HG03432 (cell line): ENCODE measurements at regions not wholly inside any gene's neighbourhood (a gene's known extent, or its start where the extent isn't known, plus 50 kb on each side); places are given as distances from the start of the nearest gene placed in this dataset.
"Not testable (repeated sequence)": the region's sequence is repeated elsewhere in the genome, so short reads cannot be mapped to it uniquely, and the experiment has no call there.

Source experiments
- ATAC-seq: cut with Tn5 transposase; IDR thresholded peaks from one replicate; pipeline ENCODE4 v1.9.1; 2021; ENCODE audit warnings: mild to moderate bottlenecking, moderate library complexity; ENCODE audit not compliant: unreplicated experiment

DNA sequence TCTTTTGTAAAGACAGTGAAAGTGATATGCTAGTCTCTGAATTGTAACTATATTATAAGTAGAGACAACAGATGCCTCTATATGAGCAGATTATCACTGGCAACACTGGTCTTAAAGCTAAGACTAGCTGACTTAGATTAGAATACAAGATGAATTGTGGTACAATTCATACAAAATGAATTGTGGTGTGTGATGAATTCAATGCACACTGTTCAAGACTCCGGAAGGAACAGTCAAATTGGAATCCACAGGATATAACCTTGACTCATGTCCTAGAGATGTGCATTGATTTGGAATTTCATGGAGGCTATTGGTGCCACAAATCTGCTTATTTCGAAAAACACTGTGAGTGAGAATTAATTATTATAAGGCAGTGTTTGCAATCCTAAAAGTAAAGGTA is 701.8 kb downstream of the PCDH7 start:
- ATAC-seq = no peak

DNA sequence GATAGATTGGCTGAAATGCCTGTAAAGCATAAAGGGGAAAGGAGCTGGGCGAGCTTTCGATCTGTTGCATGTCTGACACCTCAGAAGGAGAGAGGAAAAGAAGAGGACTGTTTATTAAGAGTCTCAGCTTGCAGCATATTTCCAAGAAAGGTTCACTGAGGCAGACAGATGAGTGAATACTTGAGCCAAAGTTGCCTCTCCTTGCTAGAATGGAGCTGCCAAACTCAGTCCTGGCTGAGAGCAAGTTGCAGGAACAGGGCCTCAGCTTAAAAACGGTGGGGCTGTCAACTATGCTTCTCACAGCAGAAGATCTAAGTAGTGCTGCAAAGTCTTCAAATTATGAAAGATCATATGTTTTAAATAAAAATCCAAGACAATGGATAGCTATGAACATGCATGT is 707.5 kb downstream of the PCDH7 start:
- ATAC-seq = no peak

DNA sequence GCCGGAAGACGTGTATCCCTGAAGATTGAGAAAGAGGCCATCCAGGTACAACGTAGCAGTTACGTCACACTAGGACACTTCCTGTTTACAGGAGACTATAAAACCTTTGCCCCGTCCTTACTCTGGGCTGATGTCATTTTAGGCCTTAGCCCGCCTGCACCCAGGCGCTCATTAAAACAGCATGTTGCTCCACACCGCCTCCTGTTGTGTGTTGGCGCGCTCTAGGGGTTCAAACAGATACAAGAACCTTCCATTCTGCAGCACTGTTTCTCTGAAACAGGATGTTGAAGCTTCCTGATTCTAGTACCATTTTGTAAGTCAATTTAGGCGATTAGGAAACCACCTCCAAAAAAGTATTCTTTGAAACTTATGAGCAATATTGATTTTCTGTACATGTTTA is 722.1 kb downstream of the PCDH7 start:
- ATAC-seq = no peak

DNA sequence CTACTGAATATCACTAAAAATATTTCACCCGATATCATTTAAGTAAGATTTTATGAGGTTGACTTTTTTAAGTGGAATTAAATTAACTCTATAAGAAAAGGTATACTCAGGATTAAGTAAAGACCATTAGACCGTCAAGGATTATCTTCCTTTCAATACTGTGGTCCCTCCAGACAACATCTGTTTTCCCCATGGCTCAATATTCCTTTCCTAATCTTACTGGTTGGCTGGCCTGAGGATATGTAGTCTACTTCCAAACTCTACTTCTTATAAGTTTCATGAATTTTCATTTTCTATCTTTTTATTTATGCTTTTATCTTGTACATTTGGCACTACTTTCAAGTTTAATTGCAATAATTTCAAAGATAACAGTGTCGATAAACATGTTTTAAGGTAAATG is 725.4 kb downstream of the PCDH7 start:
- no peak for ATAC-seq

DNA sequence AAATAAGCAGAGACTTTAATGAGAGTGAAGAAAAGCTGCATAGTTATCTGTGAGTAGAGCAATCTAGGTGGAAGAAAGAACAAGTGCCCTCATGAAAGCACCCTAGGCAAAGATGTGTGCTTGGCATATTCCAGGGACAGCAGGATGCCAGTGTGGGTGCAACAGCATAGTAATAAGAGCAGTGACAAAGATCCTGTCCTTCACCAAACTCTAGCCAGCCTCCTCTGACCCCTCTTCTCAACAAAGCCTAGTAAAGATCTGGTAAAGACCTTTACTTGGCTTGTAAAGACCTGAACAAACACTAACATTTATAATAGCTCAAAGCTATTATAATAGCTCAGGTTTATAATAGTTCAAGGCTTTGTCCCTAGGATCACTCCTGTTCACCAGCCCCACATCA is 735.4 kb downstream of the PCDH7 start:
- ATAC-seq = no peak

DNA sequence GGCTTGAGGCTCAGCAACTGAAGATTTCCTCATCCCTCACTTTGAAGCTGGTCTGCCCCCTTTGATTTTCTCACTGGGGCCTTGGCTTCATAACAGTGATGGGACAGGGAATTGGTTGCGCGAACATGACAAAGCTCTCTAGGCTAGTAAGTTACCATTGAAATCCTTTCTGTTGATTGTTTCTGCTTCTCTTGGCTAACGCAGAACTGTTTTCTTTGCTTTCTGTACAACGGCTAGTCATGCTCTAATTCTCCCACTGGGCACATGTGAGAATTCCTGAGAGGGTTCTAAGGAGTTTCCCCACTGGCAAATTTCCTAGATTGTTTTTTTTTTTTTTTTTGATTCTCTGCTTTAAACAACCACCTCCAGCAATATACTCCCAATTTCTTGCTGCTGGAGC is 738.6 kb downstream of the PCDH7 start:
- no peak for ATAC-seq

DNA sequence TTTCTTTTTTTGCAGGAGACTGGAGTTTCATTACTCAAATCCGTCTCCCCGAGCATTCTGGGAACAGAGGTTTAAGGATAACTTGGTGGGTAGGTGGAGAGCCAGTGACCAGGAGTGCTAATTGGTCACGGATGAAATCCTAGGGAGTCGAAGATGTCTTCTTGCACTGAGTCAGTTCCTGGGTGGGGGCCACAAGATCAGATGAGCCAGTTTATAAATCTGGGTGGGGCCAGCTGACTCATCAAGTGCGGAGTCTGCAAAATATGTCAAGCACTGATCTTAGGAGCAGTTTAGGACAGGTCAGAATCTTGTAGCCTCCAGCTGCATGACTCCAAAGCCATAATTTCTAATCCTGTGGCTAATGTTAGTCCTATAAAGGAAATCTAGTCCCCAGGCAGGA is 741.3 kb downstream of the PCDH7 start:
- no peak for ATAC-seq

DNA sequence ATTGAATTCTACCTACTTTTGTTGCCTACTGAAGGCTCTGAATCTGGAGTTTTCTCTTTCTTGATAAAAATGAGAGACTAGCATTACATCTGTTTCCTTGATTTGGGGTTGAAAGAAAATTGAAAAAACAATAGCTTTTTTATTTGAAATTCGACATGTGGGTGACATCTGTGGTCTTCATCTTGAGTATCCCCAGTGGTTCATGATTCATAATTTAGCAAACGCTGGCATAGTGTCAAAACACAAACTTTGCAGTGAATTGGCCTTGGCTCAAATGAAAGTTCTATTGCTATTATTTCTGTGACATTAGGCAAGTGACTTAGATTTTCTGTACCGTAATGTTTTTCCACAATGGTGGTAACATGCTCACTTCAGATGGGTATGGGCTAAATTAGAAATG is 747.6 kb downstream of the PCDH7 start:
- no peak for ATAC-seq

DNA sequence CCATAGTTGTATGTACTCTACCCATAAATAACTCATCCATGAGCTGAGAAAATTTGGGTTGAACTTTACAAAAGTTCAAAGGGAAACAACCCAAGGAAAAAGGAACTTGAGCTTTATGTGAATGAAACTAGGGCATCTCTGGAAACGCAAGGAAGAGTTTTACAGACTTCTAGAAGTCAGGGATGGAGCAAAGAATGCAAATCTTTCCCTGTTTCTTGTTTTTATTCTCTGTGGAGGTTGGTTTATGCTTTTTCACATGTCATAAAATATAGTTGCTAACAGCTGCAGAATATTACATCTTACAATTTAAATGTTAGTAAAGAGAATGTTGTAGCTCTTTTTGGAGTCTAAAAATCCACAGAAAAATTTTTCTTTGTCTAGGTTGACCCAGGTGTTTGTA is 754.1 kb downstream of the PCDH7 start:
- ATAC-seq = no peak

DNA sequence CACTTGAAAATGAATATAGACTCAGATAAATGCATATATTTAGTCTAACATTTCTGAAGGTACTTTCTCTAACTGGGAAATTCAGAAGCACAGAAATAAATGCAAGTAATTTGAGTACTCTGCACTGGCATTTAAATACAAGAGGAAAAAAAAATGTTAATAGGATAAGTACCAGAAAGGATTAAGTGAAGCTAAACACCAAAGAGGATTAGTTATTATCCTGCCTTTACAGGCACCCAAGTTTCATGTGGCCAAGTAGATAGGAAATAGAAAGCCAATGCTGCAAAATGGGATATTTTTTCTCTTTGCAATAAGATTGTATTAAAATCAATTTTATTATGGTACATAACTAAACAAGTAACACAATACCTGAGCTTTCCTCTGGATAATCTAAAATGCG is 762.5 kb downstream of the PCDH7 start:
- ATAC-seq = no peak

DNA sequence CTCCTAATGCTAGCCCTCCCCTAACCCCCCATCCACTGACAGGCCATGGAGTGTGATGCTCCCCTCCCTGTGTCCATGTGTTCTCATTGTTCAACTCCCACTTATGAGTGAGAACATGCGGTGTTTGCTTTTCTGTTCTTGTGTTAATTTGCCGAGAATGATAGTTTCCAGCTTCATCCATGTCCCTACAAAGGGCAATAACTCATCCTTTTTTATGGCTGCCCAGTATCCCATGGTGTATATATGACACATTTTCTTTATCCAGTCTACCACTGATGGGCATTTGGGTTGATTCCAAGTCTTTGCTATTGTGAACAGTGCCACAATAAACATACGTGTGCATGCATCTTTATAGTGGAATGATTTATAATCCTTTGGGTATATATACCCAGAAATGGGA is 779.0 kb downstream of the PCDH7 start:
- not testable (repeated sequence) for ATAC-seq

DNA sequence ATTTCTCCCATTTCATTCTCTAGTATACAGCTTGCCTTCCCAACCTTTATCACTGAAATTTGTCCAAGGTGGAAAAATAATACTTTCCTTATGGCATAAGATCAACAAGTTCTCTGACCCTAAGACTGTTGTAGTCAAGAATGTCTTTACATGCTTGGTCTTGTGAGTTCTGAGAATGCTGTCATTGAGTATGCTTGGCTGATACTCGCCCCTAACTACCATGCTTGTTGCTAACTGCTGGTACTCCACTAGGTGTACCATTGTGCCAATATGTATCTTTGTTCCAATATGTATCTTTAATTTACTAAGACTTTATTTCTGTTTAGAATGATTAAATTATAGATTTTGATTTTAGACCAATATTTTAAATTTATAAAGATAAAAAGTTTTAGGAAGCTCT is 796.4 kb downstream of the PCDH7 start:
- no peak for ATAC-seq

DNA sequence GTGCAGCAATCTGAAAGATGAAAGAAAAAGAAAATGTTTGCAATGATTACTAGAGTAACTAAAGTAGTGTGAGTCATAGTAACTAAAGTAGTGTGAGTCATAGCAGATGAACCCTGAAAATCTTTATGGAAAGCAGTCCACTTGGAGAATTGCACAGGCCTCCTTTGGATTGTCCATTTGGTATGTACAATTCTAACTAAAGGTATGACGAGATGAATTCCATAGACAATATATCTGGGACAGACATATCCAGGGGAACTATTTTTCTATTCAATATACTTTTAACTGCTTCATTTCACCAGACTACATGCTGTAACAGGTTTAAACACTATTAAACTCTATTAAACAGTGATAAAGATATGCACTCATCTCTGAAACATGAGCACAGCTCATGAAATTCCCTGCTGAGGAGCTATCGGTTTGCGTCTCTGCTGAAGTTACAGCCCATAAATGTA is 798.7 kb downstream of the PCDH7 start:
- no peak for ATAC-seq

DNA sequence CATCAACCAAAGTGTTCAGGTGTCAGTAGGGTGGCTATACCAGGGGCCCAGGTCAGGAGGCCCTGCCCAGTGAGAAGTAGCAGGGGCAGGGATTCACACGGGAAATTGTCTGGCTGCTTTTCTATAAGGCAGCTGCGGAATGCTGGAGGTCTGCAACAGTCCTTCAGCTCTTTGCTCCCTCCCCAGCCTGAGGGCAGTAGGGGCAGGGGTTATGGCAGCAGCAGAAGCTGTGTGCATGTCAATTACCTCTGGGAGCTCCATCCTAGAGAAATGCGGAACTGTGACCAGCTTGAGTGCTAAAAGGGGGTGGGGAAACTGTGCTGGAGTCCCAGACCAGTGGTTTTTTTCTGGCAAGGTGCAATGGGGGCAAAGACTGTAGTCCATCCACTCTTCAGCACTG is 810.4 kb downstream of the PCDH7 start:
- no peak for ATAC-seq

DNA sequence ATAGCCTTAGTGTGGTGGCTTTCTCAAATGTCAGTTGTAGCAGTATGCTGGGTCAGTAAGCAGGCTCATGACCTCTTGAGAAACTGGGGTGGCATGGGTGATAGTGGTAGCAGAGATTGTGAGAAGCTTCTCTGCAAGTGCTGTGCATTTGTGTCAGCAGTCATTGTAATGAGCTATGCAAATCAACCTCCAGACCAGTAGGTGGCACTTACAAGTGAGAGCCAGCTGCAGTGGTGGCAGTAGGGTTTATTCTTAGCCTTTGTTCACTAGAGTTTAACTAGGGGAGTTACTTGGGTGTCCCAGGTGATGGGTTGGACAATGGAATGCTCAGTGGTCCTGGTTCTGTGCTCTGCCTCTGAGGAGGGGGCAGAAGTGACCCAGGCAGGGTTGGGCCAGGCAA is 818.7 kb downstream of the PCDH7 start:
- no peak for ATAC-seq

DNA sequence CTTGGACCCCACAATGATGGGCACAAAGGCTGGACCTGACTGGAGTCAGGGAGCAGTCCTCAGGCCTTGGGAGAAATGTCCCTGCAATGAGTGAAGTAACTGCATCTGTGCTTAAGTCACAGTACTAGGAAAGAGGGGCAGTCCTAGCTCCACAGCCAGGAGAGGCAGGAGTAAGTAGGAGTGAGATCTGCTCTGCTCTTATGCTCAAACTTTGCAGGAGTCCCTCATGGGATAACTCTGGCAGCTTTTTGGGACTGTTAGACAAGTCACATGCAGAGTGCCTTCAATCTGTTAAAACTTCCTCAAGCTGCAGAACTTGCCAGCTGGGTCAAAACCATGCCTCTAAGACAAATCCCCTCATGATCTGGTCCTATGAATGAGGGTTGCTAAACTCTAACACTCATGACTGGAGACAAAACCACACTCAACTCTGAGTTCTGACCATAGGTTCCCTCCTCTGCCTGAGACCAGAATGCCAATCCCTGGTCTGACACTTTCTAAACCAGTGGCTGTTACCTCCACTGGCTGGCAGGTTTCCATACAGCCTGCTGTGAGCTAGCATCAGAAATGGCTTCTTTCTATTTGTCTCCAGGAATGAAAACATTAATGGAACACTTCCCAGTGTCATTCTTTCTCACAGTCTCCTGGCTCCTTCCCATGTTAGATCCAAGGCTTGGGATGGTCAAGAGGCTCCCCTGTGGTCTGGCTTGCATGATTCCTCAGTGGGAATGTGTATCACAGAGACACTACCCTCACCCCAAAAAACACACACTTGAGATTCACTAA is 819.3 kb downstream of the PCDH7 start:
- ATAC-seq = no peak

DNA sequence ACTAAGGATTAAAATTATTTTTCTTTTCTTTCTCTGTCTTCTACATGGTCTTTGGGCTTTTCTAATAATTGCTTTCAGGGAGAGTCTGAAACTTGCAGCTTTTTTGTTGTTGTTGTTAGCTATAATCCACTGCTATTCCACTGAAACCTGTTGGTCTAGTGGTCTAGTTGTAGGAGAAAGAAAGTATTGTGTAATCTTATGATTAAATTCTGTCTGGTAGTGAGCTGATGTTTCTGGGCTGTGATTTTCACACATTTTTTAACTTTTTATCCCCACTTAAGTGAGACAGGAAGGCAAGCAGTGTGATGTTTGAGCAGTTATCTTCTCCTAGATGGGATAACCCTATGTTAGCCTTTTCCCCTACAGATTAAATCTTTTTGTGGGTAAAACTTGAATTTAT is 825.2 kb downstream of the PCDH7 start:
- no peak for ATAC-seq

DNA sequence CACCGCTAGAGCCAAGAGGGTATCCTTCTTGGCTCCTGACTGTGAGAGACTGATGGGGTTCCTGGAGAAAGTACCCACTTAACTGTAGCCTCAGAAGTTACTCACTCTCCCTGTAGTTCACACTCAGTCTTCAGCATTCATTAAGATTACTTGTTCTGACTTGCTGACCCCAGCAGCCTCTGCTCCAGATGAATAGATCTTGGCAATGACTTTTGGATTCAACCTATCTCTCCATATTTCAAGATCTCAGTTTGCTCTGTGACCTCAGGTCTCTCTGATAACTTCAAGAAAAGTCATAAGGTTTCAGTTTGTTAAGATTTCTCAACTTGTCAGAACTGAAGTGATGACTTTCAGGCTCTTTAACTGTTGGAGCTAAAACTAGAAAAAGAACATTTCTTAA is 825.6 kb downstream of the PCDH7 start:
- no peak for ATAC-seq

DNA sequence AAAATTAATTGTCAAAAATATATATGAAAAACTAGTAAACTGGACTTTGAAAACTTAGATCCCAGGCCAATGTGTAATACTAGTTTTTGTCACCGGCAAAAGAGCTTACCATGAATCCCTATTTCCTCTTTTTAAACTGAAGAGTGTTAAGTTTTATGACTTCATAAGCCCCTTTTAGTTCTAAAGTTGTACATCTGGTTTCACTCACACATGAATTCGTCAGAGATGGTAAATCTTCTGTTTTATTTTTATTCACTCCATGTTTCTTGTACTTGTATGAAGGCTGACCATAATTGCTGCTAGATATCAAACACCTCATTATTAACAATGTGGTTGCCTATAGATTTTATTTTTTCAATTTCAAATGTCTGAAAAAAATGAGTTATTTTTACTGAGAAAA is 827.9 kb downstream of the PCDH7 start:
- ATAC-seq = no peak

DNA sequence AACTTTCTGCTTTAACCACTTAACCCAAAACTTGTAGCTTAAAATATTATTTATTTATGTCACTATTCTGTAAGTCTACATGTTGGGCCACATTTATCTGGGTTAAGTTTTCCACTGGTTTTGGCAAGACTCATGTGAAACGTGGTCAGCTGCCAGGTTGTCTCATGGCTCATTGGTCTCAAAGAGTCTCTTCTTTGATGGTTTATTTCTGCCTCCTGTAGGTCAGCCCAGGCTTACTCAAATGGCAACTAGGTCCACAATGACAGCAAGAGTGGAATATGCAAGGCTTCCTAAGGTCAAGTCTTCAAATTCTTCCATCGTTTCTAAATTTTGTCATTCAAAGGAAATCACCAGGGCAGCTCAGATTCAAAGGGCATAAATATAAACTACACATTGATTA is 828.7 kb downstream of the PCDH7 start:
- no peak for ATAC-seq

DNA sequence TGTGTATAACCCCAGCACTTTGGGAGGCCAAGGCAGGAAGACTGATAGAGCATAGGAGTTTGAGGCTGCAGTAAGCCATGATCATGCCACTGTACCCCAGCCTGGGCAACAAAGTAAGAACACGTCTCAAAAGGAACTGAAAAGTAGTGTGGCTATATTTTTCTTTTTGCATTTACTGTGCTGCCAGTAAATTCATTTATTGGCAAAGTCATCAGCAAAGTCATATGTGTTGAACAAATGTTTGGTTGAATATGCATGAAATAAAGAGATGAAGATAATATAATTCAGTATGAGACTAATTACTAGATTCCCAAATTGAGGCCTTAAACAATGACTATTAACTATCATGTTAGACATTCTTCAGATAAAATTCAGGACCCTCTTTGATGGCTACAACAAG is 829.1 kb downstream of the PCDH7 start:
- no peak for ATAC-seq

DNA sequence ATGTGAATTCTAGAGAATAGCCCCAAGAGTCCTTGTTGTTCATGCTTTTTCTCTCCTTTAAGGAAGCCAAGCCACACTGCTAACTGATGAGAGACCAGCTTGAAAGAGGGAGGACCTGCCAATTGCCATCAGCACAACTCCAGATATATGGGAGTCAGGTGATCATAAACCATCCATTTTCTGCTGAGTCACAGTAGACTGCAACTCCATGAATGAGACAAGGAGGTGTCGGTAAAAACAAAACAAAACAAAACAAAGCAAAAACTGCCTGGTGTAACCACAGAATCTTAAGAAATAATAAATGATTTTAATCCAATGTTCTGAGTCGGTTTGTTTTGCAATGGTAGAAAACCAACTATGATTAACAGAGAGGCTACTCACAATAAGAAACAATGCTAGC is 837.3 kb downstream of the PCDH7 start:
- no peak for ATAC-seq

DNA sequence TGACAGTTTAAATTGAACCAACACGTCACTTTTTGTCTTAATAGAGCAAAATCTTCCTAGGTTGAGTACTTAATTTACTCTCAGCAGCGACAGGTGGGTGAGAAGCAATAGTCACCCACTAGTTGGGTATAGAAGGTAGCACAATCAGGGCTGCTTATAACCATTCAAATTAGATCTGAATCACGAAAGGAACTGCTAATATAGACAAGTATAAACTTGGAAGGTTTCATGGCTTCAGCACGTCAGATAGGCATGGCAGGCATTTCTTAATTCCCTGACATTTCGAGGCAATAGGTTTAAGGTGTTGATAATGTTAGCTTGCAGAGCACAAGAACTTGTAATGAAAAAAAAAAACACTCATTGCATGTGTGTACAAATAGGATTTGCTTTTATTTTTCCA is 853.4 kb downstream of the PCDH7 start:
- no peak for ATAC-seq
